ENCODE measurements at regions not wholly inside any gene's neighbourhood (a gene's known extent, or its start where the extent isn't known, plus 50 kb on each side); places are given as distances from the start of the nearest gene placed in this dataset.

DNA sequence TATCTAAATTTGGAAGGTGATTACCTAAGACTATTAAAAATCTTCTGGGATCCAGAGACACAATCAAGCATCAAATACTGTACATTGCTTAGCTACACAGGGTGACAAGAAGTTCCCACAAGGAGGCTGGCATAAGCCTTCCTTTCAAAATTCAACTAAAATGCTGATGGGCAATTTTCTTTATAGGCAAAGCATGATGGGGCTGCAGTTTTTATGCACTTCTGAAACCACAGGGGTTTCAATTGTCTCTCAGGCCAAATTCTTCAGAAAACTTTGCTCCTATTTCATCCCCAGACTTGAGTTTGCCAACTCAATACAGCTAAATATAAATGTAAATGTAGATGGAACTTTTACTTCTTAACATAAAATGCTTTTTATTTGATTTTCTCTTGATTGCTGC, 241.6 kb downstream of the ZPLD1 start:
- POLR2A ChIA-PET (ENCODE audit: partially characterized antibody) = no interaction called here
- Histone ChIP-seq H3K9me3 (ENCODE audit: control insufficient read depth in 1 of 2, low read length in 2 of 2) (no peaks in the 10 kb centered on the region), H3K27ac (ENCODE audit: low read depth, low read length) (no peak overlapping the region), H3K36me3 (ENCODE audit: insufficient read depth, low read length) (no peaks in the 10 kb centered on the region), H3K4me3 (ENCODE audit: low read length in 2 of 2) (no peak overlapping the region), H3K27me3 (ENCODE audit: insufficient read depth, low read length) (peaks cover 5% of the 10 kb centered on the region), H3K4me1 (ENCODE audit: insufficient read depth, low read length) (no peaks in the 10 kb centered on the region)
- no peak for DNase-seq
- Mint-ChIP-seq H3K27me3 (peaks cover 8 to 13% of the 10 kb centered on the region in 2 donors), H3K4me1 (no peaks in the 10 kb centered on the region), H3K36me3 (no peaks in the 10 kb centered on the region), H3K4me3 (no peak overlapping the region), H3K9me3 (peaks cover 0 to 2% (median 0%) of the 10 kb centered on the region in 8 donors), H3K27ac (no peak overlapping the region)
- CTCF ChIA-PET (ENCODE audit: partially characterized antibody) = interaction anchor here (5.0 kb wide), 1 partner anchor 14 kb away, joined by 27 read pairs; no protein-coding TSS in a partner anchor
- intact Hi-C loops (cut with micrococcal nuclease) = loop anchor here (10.0 kb wide), 1 partner anchor 452 kb away; no protein-coding TSS in a partner anchor

DNA sequence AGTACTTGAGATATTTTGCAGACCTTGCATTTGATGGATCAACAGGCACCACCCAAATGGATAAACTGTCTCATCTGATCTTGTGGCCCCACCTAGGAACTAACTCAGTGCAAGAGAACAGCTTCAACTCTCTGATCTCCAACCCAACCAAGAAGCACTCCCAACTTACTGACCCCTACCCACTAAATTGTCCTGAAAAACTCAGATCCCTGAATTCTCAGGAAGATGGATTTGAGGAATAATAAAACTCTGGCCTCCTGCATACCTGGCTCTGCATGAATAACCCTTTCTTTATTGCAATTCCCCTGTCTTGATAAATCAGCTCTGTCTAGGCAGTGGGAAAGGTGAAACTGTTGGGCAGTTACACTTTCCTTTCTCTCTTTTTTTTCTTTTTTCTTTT, 247.9 kb downstream of the ZPLD1 start:
- Histone ChIP-seq H3K9me3 (ENCODE audit: control insufficient read depth in 1 of 2, low read length in 2 of 2) (no peaks in the 10 kb centered on the region), H3K27ac (ENCODE audit: low read depth, low read length) (no peak overlapping the region), H3K4me3 (ENCODE audit: low read length in 2 of 2) (no peak overlapping the region), H3K4me1 (ENCODE audit: insufficient read depth, low read length) (no peaks in the 10 kb centered on the region), H3K36me3 (ENCODE audit: insufficient read depth, low read length) (no peaks in the 10 kb centered on the region), H3K27me3 (ENCODE audit: insufficient read depth, low read length) (no peaks in the 10 kb centered on the region)
- Mint-ChIP-seq H3K9me3 (peaks cover 0 to 2% (median 0%) of the 10 kb centered on the region in 8 donors), H3K27me3 (peaks cover 12 to 15% of the 10 kb centered on the region in 2 donors), H3K4me3 (no peak overlapping the region), H3K27ac (peak overlapping the region in 1 of 7 donors; percentile 5), H3K36me3 (no peaks in the 10 kb centered on the region), H3K4me1 (no peaks in the 10 kb centered on the region)
- CTCF ChIA-PET (ENCODE audit: partially characterized antibody) = no interaction called here
- POLR2A ChIA-PET (ENCODE audit: partially characterized antibody) = no interaction called here
- no peak for DNase-seq
- intact Hi-C loops (cut with micrococcal nuclease) = no loop called here

DNA sequence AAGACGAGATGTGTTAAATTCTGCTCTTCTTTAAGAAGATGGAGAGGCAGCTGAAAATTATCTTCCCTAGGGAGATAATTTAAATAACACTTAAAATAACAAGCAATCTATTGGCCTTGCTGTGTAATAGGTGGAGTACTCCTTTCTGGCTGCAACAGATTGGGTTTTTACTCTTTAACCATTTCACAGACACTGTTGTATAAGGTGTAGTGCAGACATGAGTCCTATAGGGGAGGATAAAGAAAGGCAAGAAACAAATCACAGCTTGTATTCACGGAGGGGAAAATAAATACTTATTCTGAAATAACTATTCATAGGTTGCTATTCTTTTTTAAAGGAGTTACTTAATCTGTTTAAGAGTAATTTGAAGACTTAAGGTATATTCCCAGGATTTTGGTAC, 252.0 kb downstream of the ZPLD1 start:
- DNase-seq = no peak
- CTCF ChIA-PET (ENCODE audit: partially characterized antibody) = interaction anchor here (1.2 kb wide), 1 partner anchor 13 kb away, joined by 6 read pairs; no protein-coding TSS in a partner anchor
- H3K27ac ChIP-seq (ENCODE audit: low read depth, low read length) = no peak overlapping the region
- no peaks in the 10 kb centered on the region for H3K4me1 ChIP-seq (ENCODE audit: insufficient read depth, low read length)
- POLR2A ChIA-PET (ENCODE audit: partially characterized antibody) = no interaction called here
- no peaks in the 10 kb centered on the region for H3K9me3 ChIP-seq (ENCODE audit: control insufficient read depth in 1 of 2, low read length in 2 of 2)
- H3K4me3 ChIP-seq (ENCODE audit: low read length in 2 of 2) = no peak overlapping the region
- no peak overlapping the region for H3K27ac Mint-ChIP-seq
- H3K4me1 Mint-ChIP-seq = no peaks in the 10 kb centered on the region
- H3K4me3 Mint-ChIP-seq = no peak overlapping the region
- intact Hi-C loops (cut with micrococcal nuclease) = no loop called here
- H3K36me3 Mint-ChIP-seq = no peaks in the 10 kb centered on the region
- no peaks in the 10 kb centered on the region for H3K36me3 ChIP-seq (ENCODE audit: insufficient read depth, low read length)
- peaks cover 5 to 12% of the 10 kb centered on the region in 2 donors for H3K27me3 Mint-ChIP-seq
- no peaks in the 10 kb centered on the region for H3K9me3 Mint-ChIP-seq
- H3K27me3 ChIP-seq (ENCODE audit: insufficient read depth, low read length) = no peaks in the 10 kb centered on the region

DNA sequence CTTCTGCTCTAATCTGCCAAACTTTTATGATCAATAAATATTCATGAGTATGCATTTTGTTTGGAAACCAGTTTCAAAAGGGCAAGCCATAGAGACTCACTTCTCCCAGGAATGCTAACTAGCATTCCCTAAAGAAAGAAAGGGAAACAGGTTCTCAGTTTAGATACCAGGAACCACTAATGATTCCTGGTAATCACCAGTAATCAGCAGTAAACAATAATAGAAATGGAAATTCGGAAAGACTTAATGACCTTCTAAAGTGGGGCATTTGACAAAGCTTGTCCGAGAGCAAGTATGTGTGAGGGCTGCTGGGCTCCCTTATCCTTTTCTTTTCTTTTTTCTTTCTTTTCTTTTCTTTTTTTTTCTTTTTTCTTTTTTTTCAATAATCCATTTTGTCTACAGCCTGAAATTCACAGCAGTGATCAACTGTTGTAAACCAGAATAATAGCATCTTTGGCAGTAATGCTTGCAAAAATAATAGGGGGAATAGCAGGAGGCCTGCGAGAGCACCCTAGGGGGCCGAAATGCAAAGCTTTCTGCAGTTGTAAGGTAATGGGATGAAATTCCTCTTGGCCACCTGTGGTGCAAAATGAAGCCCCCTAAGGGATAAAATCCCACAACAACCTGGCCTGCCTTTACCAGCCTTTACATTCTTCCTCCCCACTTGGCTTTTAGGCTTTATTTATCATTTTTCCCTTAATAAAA, 253.2 kb downstream of the ZPLD1 start:
- H3K36me3 Mint-ChIP-seq = no peaks in the 10 kb centered on the region

DNA sequence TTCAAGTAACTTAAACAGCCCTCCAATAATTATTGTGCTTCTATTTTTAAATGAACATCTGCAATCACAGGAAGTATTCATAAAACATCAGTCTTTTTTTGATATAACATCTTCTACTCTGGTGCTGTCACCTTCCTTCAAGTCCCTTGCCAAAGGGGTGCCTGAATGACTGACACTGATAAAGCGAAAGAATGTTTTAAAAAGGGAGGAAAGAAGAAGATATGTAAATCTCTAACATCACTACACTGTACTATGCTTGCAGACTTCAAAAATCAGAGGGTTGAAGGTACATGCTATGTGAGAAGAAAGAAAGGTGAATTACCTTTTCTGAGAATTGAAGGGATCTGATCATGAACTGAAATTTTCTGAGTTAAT, 253.7 kb downstream of the ZPLD1 start:
- H3K9me3 ChIP-seq (ENCODE audit: control insufficient read depth in 1 of 2, low read length in 2 of 2) = no peaks in the 10 kb centered on the region
- no peaks in the 10 kb centered on the region for H3K27me3 ChIP-seq (ENCODE audit: insufficient read depth, low read length)
- H3K4me3 Mint-ChIP-seq = no peak overlapping the region
- no peaks in the 10 kb centered on the region for H3K36me3 Mint-ChIP-seq
- ChIA-PET POLR2A (ENCODE audit: partially characterized antibody) (no interaction called here), CTCF (ENCODE audit: partially characterized antibody) (interaction anchor here (4.8 kb wide), 1 partner anchor 15 kb away, joined by 27 read pairs; no protein-coding TSS in a partner anchor)
- no peak overlapping the region for H3K27ac Mint-ChIP-seq
- H3K27ac ChIP-seq (ENCODE audit: low read depth, low read length) = no peak overlapping the region
- H3K9me3 Mint-ChIP-seq = no peaks in the 10 kb centered on the region
- no peaks in the 10 kb centered on the region for H3K4me1 ChIP-seq (ENCODE audit: insufficient read depth, low read length)
- no peaks in the 10 kb centered on the region for H3K36me3 ChIP-seq (ENCODE audit: insufficient read depth, low read length)
- H3K27me3 Mint-ChIP-seq = peaks cover 9 to 12% of the 10 kb centered on the region in 2 donors
- intact Hi-C loops (cut with micrococcal nuclease) = no loop called here
- no peak for DNase-seq
- H3K4me1 Mint-ChIP-seq = no peaks in the 10 kb centered on the region
- H3K4me3 ChIP-seq (ENCODE audit: low read length in 2 of 2) = no peak overlapping the region

More for the DNA sequence above, 253.2 kb downstream of the ZPLD1 start:
- no peaks in the 10 kb centered on the region for H3K4me1 ChIP-seq (ENCODE audit: insufficient read depth, low read length)
- peaks cover 8 to 12% of the 10 kb centered on the region in 2 donors for H3K27me3 Mint-ChIP-seq
- no peak overlapping the region for H3K27ac Mint-ChIP-seq
- H3K36me3 ChIP-seq (ENCODE audit: insufficient read depth, low read length) = no peaks in the 10 kb centered on the region
- no peaks in the 10 kb centered on the region for H3K9me3 ChIP-seq (ENCODE audit: control insufficient read depth in 1 of 2, low read length in 2 of 2)
- H3K27me3 ChIP-seq (ENCODE audit: insufficient read depth, low read length) = no peaks in the 10 kb centered on the region
- no peak overlapping the region for H3K4me3 ChIP-seq (ENCODE audit: low read length in 2 of 2)
- CTCF ChIA-PET (ENCODE audit: partially characterized antibody) = interaction anchor here (1.2 to 4.8 kb wide), 2 partner anchors 14 kb away, joined by 6 to 27 read pairs; no protein-coding TSS in a partner anchor
- POLR2A ChIA-PET (ENCODE audit: partially characterized antibody) = no interaction called here
- no peaks in the 10 kb centered on the region for H3K9me3 Mint-ChIP-seq
- no peak for DNase-seq
- no peak overlapping the region for H3K4me3 Mint-ChIP-seq
- no peak overlapping the region for H3K27ac ChIP-seq (ENCODE audit: low read depth, low read length)
- intact Hi-C loops (cut with micrococcal nuclease) = no loop called here
- H3K4me1 Mint-ChIP-seq = no peaks in the 10 kb centered on the region

DNA sequence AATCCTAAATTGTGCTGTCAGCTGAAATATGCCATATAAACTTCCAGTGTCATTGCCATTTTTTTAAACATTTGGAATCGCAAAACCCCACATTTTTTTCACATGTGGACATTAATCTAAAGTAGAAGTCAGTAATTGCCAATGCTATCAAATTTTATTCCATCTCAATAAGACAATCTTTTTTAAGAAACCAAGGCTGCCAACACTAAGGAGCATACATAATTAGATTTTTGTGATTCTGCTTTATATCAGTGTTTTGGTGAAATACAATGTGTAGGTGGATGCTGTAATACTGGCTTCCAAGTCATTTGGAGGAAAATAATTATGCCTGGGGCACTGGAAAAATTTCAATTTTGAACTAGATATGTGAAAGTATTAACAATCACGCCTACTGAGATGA, 256.7 kb downstream of the ZPLD1 start:
- Histone ChIP-seq H3K27me3 (ENCODE audit: insufficient read depth, low read length) (no peaks in the 10 kb centered on the region), H3K27ac (ENCODE audit: low read depth, low read length) (no peak overlapping the region), H3K4me3 (ENCODE audit: low read length in 2 of 2) (no peak overlapping the region), H3K4me1 (ENCODE audit: insufficient read depth, low read length) (no peaks in the 10 kb centered on the region), H3K36me3 (ENCODE audit: insufficient read depth, low read length) (no peaks in the 10 kb centered on the region), H3K9me3 (ENCODE audit: control insufficient read depth in 1 of 2, low read length in 2 of 2) (no peaks in the 10 kb centered on the region)
- H3K4me1 Mint-ChIP-seq = no peaks in the 10 kb centered on the region
- peaks cover 0 to 3% (median 0%) of the 10 kb centered on the region in 8 donors for H3K9me3 Mint-ChIP-seq
- no peak for DNase-seq
- POLR2A ChIA-PET (ENCODE audit: partially characterized antibody) = no interaction called here
- H3K36me3 Mint-ChIP-seq = no peaks in the 10 kb centered on the region
- CTCF ChIA-PET (ENCODE audit: partially characterized antibody) = interaction anchor here (4.8 kb wide), 1 partner anchor 18 kb away, joined by 27 read pairs; no protein-coding TSS in a partner anchor
- peaks cover 8 to 13% of the 10 kb centered on the region in 2 donors for H3K27me3 Mint-ChIP-seq
- no peak overlapping the region for H3K27ac Mint-ChIP-seq
- H3K4me3 Mint-ChIP-seq = no peak overlapping the region
- intact Hi-C loops (cut with micrococcal nuclease) = no loop called here

DNA sequence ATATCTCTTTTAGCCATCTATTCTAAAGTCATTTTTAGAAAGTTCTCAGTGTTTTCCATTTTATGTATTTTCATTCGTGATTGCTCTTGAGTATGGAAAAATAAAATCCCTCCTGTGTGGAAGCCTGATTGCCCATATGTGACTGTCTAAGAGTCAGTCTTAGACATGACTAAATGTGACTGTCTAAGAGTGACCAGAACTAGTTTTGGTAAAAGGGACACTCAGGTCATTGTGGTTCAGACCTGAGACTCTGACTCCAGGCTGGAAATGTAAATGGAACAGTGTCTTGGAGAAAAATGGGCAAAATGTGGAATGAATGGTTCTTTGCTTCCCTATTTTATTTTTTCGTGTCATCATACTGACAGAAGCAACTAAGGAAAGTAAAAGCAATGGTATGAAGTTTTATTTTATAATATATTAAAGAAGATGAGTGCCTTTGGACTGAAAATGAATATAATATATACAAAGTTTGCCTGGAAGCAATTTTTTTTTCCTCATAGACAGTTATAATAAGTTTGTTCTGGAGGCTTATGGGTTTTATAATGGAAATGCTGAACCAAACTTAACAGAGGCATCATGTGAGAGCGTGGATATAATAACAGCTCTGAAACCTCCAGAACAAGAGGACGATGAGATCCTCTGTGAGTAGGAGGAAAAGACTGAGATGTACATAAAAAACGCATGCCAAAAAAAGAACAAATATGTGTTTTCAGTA, 264.4 kb downstream of the ZPLD1 start:
- Mint-ChIP-seq H3K27ac (no peak overlapping the region), H3K4me1 (no peaks in the 10 kb centered on the region), H3K36me3 (no peaks in the 10 kb centered on the region), H3K9me3 (peaks cover 0 to 3% (median 0%) of the 10 kb centered on the region in 8 donors), H3K27me3 (peaks cover 0 to 9% of the 10 kb centered on the region in 2 donors), H3K4me3 (no peak overlapping the region)
- CTCF ChIA-PET (ENCODE audit: partially characterized antibody) = interaction anchor here (1.1 kb wide), 1 partner anchor 12 kb away, joined by 3 read pairs; no protein-coding TSS in a partner anchor
- Histone ChIP-seq H3K27ac (ENCODE audit: low read depth, low read length) (no peak overlapping the region), H3K4me1 (ENCODE audit: insufficient read depth, low read length) (no peaks in the 10 kb centered on the region), H3K4me3 (ENCODE audit: low read length in 2 of 2) (no peak overlapping the region), H3K36me3 (ENCODE audit: insufficient read depth, low read length) (no peaks in the 10 kb centered on the region), H3K27me3 (ENCODE audit: insufficient read depth, low read length) (no peaks in the 10 kb centered on the region), H3K9me3 (ENCODE audit: control insufficient read depth in 1 of 2, low read length in 2 of 2) (no peaks in the 10 kb centered on the region)
- POLR2A ChIA-PET (ENCODE audit: partially characterized antibody) = no interaction called here
- no peak for DNase-seq
- intact Hi-C loops (cut with micrococcal nuclease) = no loop called here
